ENCODE measurements at regions not wholly inside any gene's neighbourhood (a gene's known extent, or its start where the extent isn't known, plus 50 kb on each side); places are given as distances from the start of the nearest gene placed in this dataset.

- H4K5ac ChIP-seq (ENCODE audit: low read depth, low read length): no peak overlapping the region
- H3K56ac ChIP-seq (ENCODE audit: extremely low read depth, insufficient read depth, low read length): no peak overlapping the region
- ChIA-PET POLR2A (ENCODE audit: unreplicated experiment) (no interaction called here), CTCF (no interaction called here)
- H4K91ac ChIP-seq (ENCODE audit: insufficient read depth, low read depth, low read length): no peak overlapping the region
- H3K9me1 ChIP-seq (ENCODE audit: insufficient read depth, low read length): no peaks in the 10 kb centered on the region
- no peak overlapping the region for H2BK20ac ChIP-seq (ENCODE audit: low read depth, low read length)
- H3K23ac ChIP-seq (ENCODE audit: low read depth, low read length): no peak overlapping the region
- no peak overlapping the region for H4K8ac ChIP-seq (ENCODE audit: low read depth in 2 of 2, low read length in 2 of 2)
- WGBS, 2 experiments (ENCODE audit: extremely low coverage in 2 of 2, insufficient read length in 1 of 2): no CpG with 5 or more reads among the region's 1 CpG
- H3K36me3 ChIP-seq (ENCODE audit: control insufficient read depth, insufficient read depth, low read length): no peaks in the 10 kb centered on the region
- no peak overlapping the region for H3K9ac ChIP-seq (ENCODE audit: low read depth, low read length)
- no peak overlapping the region for H3K27ac ChIP-seq (ENCODE audit: insufficient read depth, low read length)
- no peak overlapping the region for H3K4me3 ChIP-seq (ENCODE audit: insufficient read depth, low read depth, low read length)
- TF ChIP-seq CEBPB (IDR thresholded peaks at IDR 0.05; ENCODE audit: low read depth, low read length): no peak
- TF ChIP-seq RCOR1 (IDR thresholded peaks at IDR 0.05; ENCODE audit: insufficient replicate concordance, low read length): no peak
- no peak for TF ChIP-seq NFE2L2 (IDR thresholded peaks at IDR 0.05; ENCODE audit: low read depth, low read length)
- no peak for TF ChIP-seq POLR2A (IDR thresholded peaks at IDR 0.05; ENCODE audit: low read depth, low read length)
- TF ChIP-seq BHLHE40 (IDR thresholded peaks at IDR 0.05; ENCODE audit: low read depth, low read length): no peak
- TF ChIP-seq ELK1 (IDR thresholded peaks at IDR 0.05; ENCODE audit: borderline replicate concordance, low read depth, low read length): no peak
- no peak for TF ChIP-seq FOS (IDR thresholded peaks at IDR 0.05; ENCODE audit: low read depth, low read length)
- intact Hi-C loops (cut with micrococcal nuclease): no loop called here
- no peak overlapping the region for H3K14ac ChIP-seq (replicated peaks; ENCODE audit: low read depth, low read length)
- H2AK9ac ChIP-seq (replicated peaks; ENCODE audit: low read depth, low read length, poor library complexity): no peak overlapping the region
- no peak overlapping the region for H3K4me2 ChIP-seq (ENCODE audit: low read depth, low read length)
- no peak overlapping the region for H3K4ac ChIP-seq (ENCODE audit: low read depth, low read length)
- no peak overlapping the region for H2BK15ac ChIP-seq (ENCODE audit: low read depth, low read length)
- ATAC-seq (ENCODE audit: low read depth) (no peak), DNase-seq (no peak)
- BruUV-seq (replicated peaks): no TSS peak
- H2BK120ac ChIP-seq (ENCODE audit: low read depth, low read length): no peak overlapping the region
- H3K79me1 ChIP-seq (ENCODE audit: low read depth in 1 of 2, low read length in 2 of 2): no peaks in the 10 kb centered on the region
- H2AFZ ChIP-seq (replicated peaks; ENCODE audit: low read length, poor library complexity): no peak overlapping the region
- dilution Hi-C loops (cut with HindIII; ENCODE audit: low sequenced_read_pairs, unreplicated experiment): no loop called here
- H3K9me3 ChIP-seq (ENCODE audit: control insufficient read depth, insufficient read depth, low read length): no peaks in the 10 kb centered on the region; the same call in 1 of the 2 replicates
- no peak overlapping the region for H2AK5ac ChIP-seq (ENCODE audit: low read depth, low read length)
- H3K18ac ChIP-seq (ENCODE audit: low read depth, low read length): no peak overlapping the region
- no peaks in the 10 kb centered on the region for H3K4me1 ChIP-seq (ENCODE audit: control insufficient read depth, insufficient read depth, low read length)
- no peaks in the 10 kb centered on the region for H3K27me3 ChIP-seq (ENCODE audit: control insufficient read depth, insufficient read depth, low read length)
- no peaks in the 10 kb centered on the region for H4K20me1 ChIP-seq (ENCODE audit: insufficient read depth, low read length)
- no peak overlapping the region for H2BK5ac ChIP-seq (ENCODE audit: low read depth, low read length, poor library complexity, severe bottlenecking)
- in situ Hi-C loops (cut with MboI; ENCODE audit: low sequenced_read_pairs): no loop called here
These were observed 1781.9 kb upstream of the MIR17HG start for GRCh38 chr13:89565476-89566100.

Data from IMR-90 (cell line).